DND-41 (cell line): ENCODE measurements at regions not wholly inside any gene's neighbourhood (a gene's known extent, or its start where the extent isn't known, plus 50 kb on each side); places are given as distances from the start of the nearest gene placed in this dataset.

Experiments used
- CTCF ChIP-seq: IDR thresholded peaks from 2 replicates; pipeline ENCODE4 v1.5.1; 2012; ENCODE audit warnings: borderline replicate concordance, low read length, moderate library complexity, mild to moderate bottlenecking; ENCODE audit not compliant: poor library complexity, severe bottlenecking; ENCODE audit errors: extremely low read depth
- EZH2 ChIP-seq: IDR thresholded peaks from 3 replicates; pipeline ENCODE4 v1.6.1; 2012; ENCODE audit warnings: borderline replicate concordance, low read depth, mild to moderate bottlenecking, moderate library complexity, low read length, inconsistent platforms; ENCODE audit not compliant: severe bottlenecking

- no peak for TF ChIP-seq CTCF
- TF ChIP-seq EZH2, result no peak
Observed at GRCh38 chr15:67997996-67998395, 56.1 kb upstream of the PIAS1 start.
